ENCODE measurements at regions not wholly inside any gene's neighbourhood (a gene's known extent, or its start where the extent isn't known, plus 50 kb on each side); places are given as distances from the start of the nearest gene placed in this dataset.

DNA sequence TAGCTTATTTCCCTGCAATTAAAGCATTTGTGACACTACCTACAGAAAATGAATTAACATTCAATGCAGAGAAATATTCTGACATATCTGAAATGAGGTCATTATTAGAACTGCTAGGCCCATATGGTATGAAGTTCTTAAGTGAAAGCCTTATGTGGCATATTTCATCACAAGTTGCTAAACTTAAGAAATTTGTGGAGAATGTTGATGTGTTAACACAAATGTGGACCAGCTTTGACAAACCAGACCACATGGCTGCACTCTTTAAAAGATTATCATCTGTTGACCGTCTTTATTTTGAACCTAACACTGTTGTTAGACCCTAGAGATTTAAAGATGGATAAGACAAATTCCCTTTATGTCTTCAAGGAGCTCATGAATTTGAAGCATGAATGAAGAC, 1024.1 kb downstream of the RPA4 start:
- TF ChIP-seq, protein P1, sequence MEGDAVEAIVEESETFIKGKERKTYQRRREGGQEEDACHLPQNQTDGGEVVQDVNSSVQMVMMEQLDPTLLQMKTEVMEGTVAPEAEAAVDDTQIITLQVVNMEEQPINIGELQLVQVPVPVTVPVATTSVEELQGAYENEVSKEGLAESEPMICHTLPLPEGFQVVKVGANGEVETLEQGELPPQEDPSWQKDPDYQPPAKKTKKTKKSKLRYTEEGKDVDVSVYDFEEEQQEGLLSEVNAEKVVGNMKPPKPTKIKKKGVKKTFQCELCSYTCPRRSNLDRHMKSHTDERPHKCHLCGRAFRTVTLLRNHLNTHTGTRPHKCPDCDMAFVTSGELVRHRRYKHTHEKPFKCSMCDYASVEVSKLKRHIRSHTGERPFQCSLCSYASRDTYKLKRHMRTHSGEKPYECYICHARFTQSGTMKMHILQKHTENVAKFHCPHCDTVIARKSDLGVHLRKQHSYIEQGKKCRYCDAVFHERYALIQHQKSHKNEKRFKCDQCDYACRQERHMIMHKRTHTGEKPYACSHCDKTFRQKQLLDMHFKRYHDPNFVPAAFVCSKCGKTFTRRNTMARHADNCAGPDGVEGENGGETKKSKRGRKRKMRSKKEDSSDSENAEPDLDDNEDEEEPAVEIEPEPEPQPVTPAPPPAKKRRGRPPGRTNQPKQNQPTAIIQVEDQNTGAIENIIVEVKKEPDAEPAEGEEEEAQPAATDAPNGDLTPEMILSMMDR (IDR thresholded peaks at IDR 0.05), result no peak
- TF ChIP-seq POLR2A (IDR thresholded peaks at IDR 0.05), result no peak
